ENCODE measurements at regions not wholly inside any gene's neighbourhood (a gene's known extent, or its start where the extent isn't known, plus 50 kb on each side); places are given as distances from the start of the nearest gene placed in this dataset.

DNA sequence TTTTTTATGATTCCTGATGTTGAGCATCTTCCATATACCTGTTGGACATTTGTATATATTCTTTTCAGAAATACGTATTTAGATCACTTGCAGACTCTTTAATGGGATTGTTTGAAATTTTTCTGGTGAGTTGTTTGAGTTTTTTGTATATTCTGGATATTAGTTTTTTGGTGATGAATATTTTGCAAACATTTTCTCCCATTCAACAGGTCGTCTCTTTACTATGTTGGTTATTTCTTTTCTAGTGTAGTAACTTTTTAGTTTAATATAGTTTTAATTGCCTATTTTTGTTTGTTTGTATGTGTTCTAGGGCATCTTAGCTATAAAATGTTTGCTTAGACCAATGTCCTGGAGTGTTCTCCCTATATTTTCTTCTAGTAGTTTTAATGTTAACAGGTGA is 72.7 kb downstream of the ZWINT start:
- TF ChIP-seq CTCF (IDR thresholded peaks at IDR 0.05; ENCODE audit: borderline replicate concordance, extremely low read depth, low read length, poor library complexity, severe bottlenecking) = no peak
- TF ChIP-seq EZH2 (IDR thresholded peaks at IDR 0.05; ENCODE audit: borderline replicate concordance, low read depth, low read length, severe bottlenecking) = no peak

Data from DND-41 (cell line).